ENCODE measurements at regions not wholly inside any gene's neighbourhood (a gene's known extent, or its start where the extent isn't known, plus 50 kb on each side); places are given as distances from the start of the nearest gene placed in this dataset.

DNA sequence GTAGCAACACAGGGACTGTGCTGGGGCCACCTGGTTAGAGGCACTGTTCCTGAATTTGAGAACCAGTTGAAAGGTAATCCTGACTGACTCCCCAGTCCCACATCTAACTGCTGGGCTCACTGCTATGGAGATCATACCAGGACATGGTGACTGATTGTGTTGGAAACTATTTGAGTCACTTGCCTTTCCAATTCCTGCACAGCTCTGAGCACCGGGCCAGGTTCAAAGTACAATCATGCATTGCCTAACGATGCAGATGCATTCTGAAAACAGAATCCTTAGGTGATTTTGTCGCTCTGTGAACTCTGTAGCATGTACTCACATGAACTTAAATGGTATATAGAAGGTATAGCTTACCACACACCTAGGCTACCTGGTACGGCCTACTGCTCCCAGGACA lies 215.3 kb downstream of the BMP7 start:
- DNase-seq (ENCODE audit: low read depth), result no peak
- no peaks in the 10 kb centered on the region; the same call in 1 of the 2 replicates for H3K27me3 ChIP-seq (ENCODE audit: control insufficient read depth, insufficient read depth, low read length)
- H3K4me3 ChIP-seq (ENCODE audit: low read depth, low read length), result no peak overlapping the region
- CTCF ChIA-PET, result interaction anchor here (1.8 to 4.1 kb wide), 4 partner anchors 10 to 500 kb away, joined by 5 to 18 read pairs (median 8); no protein-coding TSS in a partner anchor
- H3K36me3 ChIP-seq (ENCODE audit: control insufficient read depth, insufficient read depth, low read length), result no peaks in the 10 kb centered on the region
- TF ChIP-seq, protein P1, sequence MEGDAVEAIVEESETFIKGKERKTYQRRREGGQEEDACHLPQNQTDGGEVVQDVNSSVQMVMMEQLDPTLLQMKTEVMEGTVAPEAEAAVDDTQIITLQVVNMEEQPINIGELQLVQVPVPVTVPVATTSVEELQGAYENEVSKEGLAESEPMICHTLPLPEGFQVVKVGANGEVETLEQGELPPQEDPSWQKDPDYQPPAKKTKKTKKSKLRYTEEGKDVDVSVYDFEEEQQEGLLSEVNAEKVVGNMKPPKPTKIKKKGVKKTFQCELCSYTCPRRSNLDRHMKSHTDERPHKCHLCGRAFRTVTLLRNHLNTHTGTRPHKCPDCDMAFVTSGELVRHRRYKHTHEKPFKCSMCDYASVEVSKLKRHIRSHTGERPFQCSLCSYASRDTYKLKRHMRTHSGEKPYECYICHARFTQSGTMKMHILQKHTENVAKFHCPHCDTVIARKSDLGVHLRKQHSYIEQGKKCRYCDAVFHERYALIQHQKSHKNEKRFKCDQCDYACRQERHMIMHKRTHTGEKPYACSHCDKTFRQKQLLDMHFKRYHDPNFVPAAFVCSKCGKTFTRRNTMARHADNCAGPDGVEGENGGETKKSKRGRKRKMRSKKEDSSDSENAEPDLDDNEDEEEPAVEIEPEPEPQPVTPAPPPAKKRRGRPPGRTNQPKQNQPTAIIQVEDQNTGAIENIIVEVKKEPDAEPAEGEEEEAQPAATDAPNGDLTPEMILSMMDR (IDR thresholded peaks at IDR 0.05; ENCODE audit: insufficient read depth, low read depth, low read length), result no peak
- POLR2A ChIA-PET, result no interaction called here

DNA sequence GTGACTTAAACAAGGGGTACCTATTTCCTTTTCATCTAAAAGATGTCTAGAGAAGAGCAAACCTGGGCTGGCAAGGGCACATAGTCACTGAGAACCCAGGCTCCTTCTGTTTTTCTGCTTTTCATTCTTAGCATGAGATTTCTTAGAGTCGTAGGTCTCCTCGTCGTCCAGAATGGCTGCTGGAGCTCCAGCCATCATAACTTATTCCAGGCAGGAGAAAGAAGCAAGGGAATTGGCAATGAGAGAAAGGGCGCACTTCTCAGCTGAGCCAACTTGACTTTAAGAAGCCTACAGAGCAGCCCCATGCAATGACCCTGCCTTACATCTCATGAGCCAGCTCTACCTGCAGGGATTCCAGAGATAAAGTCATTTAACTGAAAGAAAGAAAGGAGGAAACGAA lies 213.4 kb downstream of the BMP7 start:
- H3K27me3 ChIP-seq (ENCODE audit: control insufficient read depth, insufficient read depth, low read length), result no peaks in the 10 kb centered on the region; the same call in 1 of the 2 replicates
- ChIA-PET POLR2A (no interaction called here), CTCF (no interaction called here)
- no peak overlapping the region for H3K4me3 ChIP-seq (ENCODE audit: low read depth, low read length)
- TF ChIP-seq, protein P1 (IDR thresholded peaks at IDR 0.05; ENCODE audit: insufficient read depth, low read depth, low read length), result no peak
- no peak for DNase-seq (ENCODE audit: low read depth)
- no peaks in the 10 kb centered on the region for H3K36me3 ChIP-seq (ENCODE audit: control insufficient read depth, insufficient read depth, low read length)

DNA sequence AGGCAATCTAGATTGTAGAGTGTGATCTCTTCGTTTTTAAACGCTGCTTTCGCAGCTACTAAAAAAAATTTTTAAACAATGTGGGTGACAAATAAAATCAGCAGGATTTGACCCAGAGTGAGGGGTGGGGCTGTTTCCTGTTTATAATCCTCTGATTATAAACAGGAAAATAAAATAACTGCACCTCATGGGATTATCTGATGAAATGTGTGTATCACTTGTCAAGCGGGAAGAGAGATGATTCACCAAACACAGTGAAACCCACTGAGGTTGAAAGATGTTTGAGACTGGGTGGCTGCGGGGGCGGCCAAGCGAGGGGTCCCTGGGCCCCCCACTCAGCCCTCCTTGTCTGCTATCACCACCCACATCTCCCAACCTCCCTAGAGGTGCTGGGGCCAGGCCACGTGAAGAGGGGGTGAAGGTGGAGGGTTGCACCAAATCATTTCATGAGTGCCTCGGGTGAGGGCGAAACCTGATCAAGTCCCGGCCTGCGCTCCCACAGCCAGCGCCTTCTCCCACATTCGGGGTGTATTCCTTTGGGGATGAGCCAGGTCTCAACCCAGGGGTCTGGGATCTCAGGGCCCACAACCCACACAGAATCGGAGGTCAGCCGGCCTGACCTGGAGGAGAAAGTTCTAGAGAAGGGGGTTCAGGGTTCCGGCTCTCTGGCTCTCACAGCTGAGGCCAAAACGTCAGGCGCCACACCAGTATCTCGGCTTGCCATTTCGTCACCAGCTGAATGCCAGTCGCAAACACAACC lies 212.5 kb downstream of the BMP7 start:
- TF ChIP-seq, protein P1 (IDR thresholded peaks at IDR 0.05; ENCODE audit: insufficient read depth, low read depth, low read length), result no peak
- ChIA-PET CTCF (no interaction called here), POLR2A (no interaction called here)
- H3K27me3 ChIP-seq (ENCODE audit: control insufficient read depth, insufficient read depth, low read length), result peaks cover 2% of the 10 kb centered on the region
- no peak for DNase-seq (ENCODE audit: low read depth)
- H3K36me3 ChIP-seq (ENCODE audit: control insufficient read depth, insufficient read depth, low read length), result no peaks in the 10 kb centered on the region
- no peak overlapping the region for H3K4me3 ChIP-seq (ENCODE audit: low read depth, low read length)

DNA sequence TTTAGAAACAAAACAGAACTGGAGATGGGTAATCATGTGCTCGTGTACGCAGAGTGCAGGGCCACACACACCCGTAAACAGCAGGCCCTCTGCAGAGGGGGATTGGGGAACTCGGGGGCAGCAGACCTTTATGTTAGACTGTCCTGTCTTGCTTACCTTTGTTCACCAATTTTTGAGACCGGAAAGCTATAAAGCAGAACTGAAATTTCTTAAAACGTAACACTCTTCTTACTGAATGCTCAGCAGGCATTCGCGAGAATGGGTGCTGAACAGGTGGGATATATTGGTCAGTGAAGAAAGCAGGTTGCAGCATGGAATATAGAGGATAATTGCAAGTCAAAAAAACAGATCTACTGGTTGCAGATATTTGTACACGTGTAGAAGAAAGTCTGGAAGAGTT lies 211.1 kb downstream of the BMP7 start:
- CTCF ChIA-PET, result no interaction called here
- TF ChIP-seq, protein P1 (IDR thresholded peaks at IDR 0.05; ENCODE audit: insufficient read depth, low read depth, low read length), result no peak
- POLR2A ChIA-PET, result no interaction called here

DNA sequence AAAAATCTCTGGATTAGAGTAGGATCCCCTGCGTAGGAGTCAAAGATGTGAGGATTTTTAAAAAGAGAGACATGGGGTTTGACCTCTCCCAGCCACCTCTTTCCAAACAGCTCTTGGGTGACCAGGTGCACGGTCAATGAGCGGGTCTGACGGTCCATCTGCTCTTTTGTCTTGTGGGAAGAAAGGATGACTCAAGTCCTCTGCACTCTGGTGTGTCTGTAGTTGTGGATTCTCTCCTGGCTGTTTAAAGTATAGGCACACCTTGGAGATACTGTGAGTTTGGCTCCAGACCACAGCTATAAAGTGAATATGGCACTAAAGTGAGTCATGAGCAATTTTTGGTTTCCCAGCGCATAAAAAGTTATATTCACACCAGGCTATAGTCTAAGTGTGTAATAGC lies 209.8 kb downstream of the BMP7 start:
- TF ChIP-seq, protein P1 (IDR thresholded peaks at IDR 0.05; ENCODE audit: insufficient read depth, low read depth, low read length), result no peak
- H3K4me3 ChIP-seq (ENCODE audit: low read depth, low read length), result no peak overlapping the region
- no peaks in the 10 kb centered on the region for H3K36me3 ChIP-seq (ENCODE audit: control insufficient read depth, insufficient read depth, low read length)
- ChIA-PET POLR2A (no interaction called here), CTCF (no interaction called here)
- peaks cover 2% of the 10 kb centered on the region for H3K27me3 ChIP-seq (ENCODE audit: control insufficient read depth, insufficient read depth, low read length)
- DNase-seq (ENCODE audit: low read depth), result no peak

More for the DNA sequence above, 211.1 kb downstream of the BMP7 start:
- DNase-seq (ENCODE audit: low read depth), result no peak
- H3K4me3 ChIP-seq (ENCODE audit: low read depth, low read length), result no peak overlapping the region
- peaks cover 2% of the 10 kb centered on the region for H3K27me3 ChIP-seq (ENCODE audit: control insufficient read depth, insufficient read depth, low read length)
- H3K36me3 ChIP-seq (ENCODE audit: control insufficient read depth, insufficient read depth, low read length), result no peaks in the 10 kb centered on the region
